HepG2 (cell line): ENCODE measurements at regions not wholly inside any gene's neighbourhood (a gene's known extent, or its start where the extent isn't known, plus 50 kb on each side); places are given as distances from the start of the nearest gene placed in this dataset.
A peak's percentile ranks its signal among the peaks of the same experiment; 100 is the strongest.

Source experiments
- ADNP ChIP-seq: sonication (generic); formaldehyde crosslinking; IDR thresholded peaks from 2 replicates; pipeline ENCODE4 v1.4.0; 2020; ENCODE audit warnings: missing genetic modification reagents
- ARNT2 ChIP-seq: sonication (generic); formaldehyde crosslinking; IDR thresholded peaks from 2 replicates; pipeline ENCODE4 v1.8.0; 2022; ENCODE audit warnings: mild to moderate bottlenecking, low read depth, missing genetic modification reagents, moderate library complexity
- CC2D1A ChIP-seq: sonication (generic); formaldehyde crosslinking; IDR thresholded peaks from 2 replicates; pipeline ENCODE4 v1.8.1; 2023; ENCODE audit warnings: mild to moderate bottlenecking, missing genetic modification reagents
- ETV6 ChIP-seq: sonication (generic); formaldehyde crosslinking; conservative IDR thresholded peaks from 2 replicates; pipeline ENCODE4 v1.4.0; 2020; ENCODE audit warnings: missing genetic modification reagents
- HIVEP1 ChIP-seq: sonication (generic); formaldehyde crosslinking; IDR thresholded peaks from 2 replicates; pipeline ENCODE4 v1.4.0; 2020; ENCODE audit warnings: mild to moderate bottlenecking, missing genetic modification reagents
- KDM2A ChIP-seq: sonication (generic); formaldehyde crosslinking; IDR thresholded peaks from 2 replicates; pipeline ENCODE4 v1.4.0; 2020; ENCODE audit warnings: low read depth, missing genetic modification reagents, borderline replicate concordance
- MBNL3 ChIP-seq: fragments of 250-450 bp; sonication (Bioruptor Pico); conservative IDR thresholded peaks from 2 replicates; pipeline ENCODE4 v1.8.0; 2022; ENCODE audit warnings: mild to moderate bottlenecking, inconsistent platforms
- MIER2 ChIP-seq: IDR thresholded peaks from 2 replicates; pipeline ENCODE4 v1.6.1; 2016; ENCODE audit warnings: missing biosample characterization, missing genetic modification reagents
- MIER3 ChIP-seq: IDR thresholded peaks from 2 replicates; pipeline ENCODE4 v1.6.1; 2016; ENCODE audit warnings: missing compliant biosample characterization, borderline replicate concordance
- MTA3 ChIP-seq: sonication (generic); formaldehyde crosslinking; IDR thresholded peaks from 2 replicates; pipeline ENCODE4 v1.4.0; 2020; ENCODE audit warnings: missing genetic modification reagents
- POLR2AphosphoS2 ChIP-seq: IDR thresholded peaks from 2 replicates; pipeline ENCODE4 v1.6.1; 2011; ENCODE audit warnings: low read depth, low read length, improper control_type of control experiment
- SAP130 ChIP-seq: IDR thresholded peaks from 2 replicates; pipeline ENCODE4 v1.6.1; 2016; ENCODE audit warnings: low read depth
- SKI ChIP-seq: fragments of 450-650 bp; IDR thresholded peaks from one replicate; pipeline ENCODE4 v1.6.1; 2018; ENCODE audit warnings: mild to moderate bottlenecking; ENCODE audit not compliant: partially characterized antibody
- ZBTB7A ChIP-seq: sonication (generic); formaldehyde crosslinking; IDR thresholded peaks from 2 replicates; pipeline ENCODE4 v1.8.0; 2022; ENCODE audit warnings: mild to moderate bottlenecking, missing genetic modification reagents
- ZNF20 ChIP-seq: sonication (generic); formaldehyde crosslinking; IDR thresholded peaks from 2 replicates; pipeline ENCODE4 v1.4.0; 2020; ENCODE audit warnings: mild to moderate bottlenecking, moderate library complexity, missing genetic modification reagents
- ZNF264 ChIP-seq: sonication (generic); formaldehyde crosslinking; IDR thresholded peaks from 2 replicates; pipeline ENCODE4 v1.4.0; 2020; ENCODE audit warnings: missing genetic modification reagents
- ZNF430 ChIP-seq: sonication (generic); formaldehyde crosslinking; IDR thresholded peaks from 2 replicates; pipeline ENCODE4 v1.9.0; 2021; ENCODE audit warnings: mild to moderate bottlenecking, missing genetic modification reagents
- ZNF558 ChIP-seq: sonication (generic); formaldehyde crosslinking; IDR thresholded peaks from 2 replicates; pipeline ENCODE4 v1.9.0; 2022; ENCODE audit warnings: mild to moderate bottlenecking, missing genetic modification reagents, borderline replicate concordance
- ZNF567 ChIP-seq: sonication (generic); formaldehyde crosslinking; IDR thresholded peaks from 2 replicates; pipeline ENCODE4 v1.8.1; 2023; ENCODE audit warnings: mild to moderate bottlenecking, missing genetic modification reagents, borderline replicate concordance
- ZNF709 ChIP-seq: sonication (generic); formaldehyde crosslinking; IDR thresholded peaks from 2 replicates; pipeline ENCODE4 v1.5.0; 2020; ENCODE audit warnings: mild to moderate bottlenecking, missing genetic modification reagents
- ZNF720 ChIP-seq: sonication (generic); formaldehyde crosslinking; IDR thresholded peaks from 2 replicates; pipeline ENCODE4 v1.4.0; 2020; ENCODE audit warnings: missing genetic modification reagents
- ZNF782 ChIP-seq: sonication (generic); formaldehyde crosslinking; IDR thresholded peaks from 2 replicates; pipeline ENCODE4 v1.4.0; 2020; ENCODE audit warnings: missing genetic modification reagents, mild to moderate bottlenecking, borderline replicate concordance
- TF ChIP-seq, protein P1 (sequence below): sonication (generic); formaldehyde crosslinking; IDR thresholded peaks from 2 replicates; pipeline ENCODE4 v1.4.0; 2020; ENCODE audit warnings: mild to moderate bottlenecking, missing genetic modification reagents
- TF ChIP-seq, protein P2 (sequence below): sonication (generic); formaldehyde crosslinking; IDR thresholded peaks from 2 replicates; pipeline ENCODE4 v1.5.0; 2020; ENCODE audit warnings: missing genetic modification reagents
- TF ChIP-seq, protein P3 (sequence below): sonication (generic); formaldehyde crosslinking; IDR thresholded peaks from 2 replicates; pipeline ENCODE4 v1.8.1; 2023; ENCODE audit warnings: mild to moderate bottlenecking, missing genetic modification reagents
- TF ChIP-seq, protein P4 (sequence below): fragments of 450-650 bp; IDR thresholded peaks from 2 replicates; pipeline ENCODE4 v1.6.1; 2017

DNA sequence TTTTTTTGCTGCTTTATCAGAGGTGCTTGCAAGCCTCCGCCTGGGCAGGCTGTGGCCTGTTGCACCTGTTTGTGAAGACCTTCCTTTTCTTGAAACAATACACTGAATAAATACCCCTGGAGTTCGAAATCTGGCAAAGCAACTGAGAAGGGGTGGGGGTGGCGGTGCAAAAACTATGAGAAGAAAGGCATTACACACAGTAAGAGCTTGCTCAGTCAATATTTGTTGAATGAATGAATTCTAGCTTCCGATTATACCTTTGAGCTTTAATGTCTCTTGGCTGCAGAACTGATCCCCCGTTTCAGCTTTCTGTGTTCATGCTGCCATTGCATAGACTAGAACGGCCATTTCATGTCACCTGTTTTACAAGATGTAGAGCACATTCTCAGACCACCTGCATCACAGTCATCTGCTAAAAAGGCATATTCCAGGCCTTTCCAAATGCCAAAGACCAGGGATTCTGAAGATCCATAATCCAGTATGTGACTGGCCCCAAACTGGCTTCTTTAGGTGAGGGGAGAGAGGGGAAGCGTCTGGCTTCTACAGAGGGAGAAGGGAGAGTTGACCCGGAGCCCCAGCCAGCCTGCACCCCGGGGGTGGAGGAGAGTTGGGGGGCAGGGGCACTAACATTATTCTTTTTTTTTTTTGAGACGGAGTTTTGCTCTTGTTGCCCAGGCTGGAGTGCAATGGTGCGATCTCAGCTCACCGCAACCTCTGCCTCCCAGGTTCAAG lies 111.5 kb downstream of the ETS2 start (continued):
- TF ChIP-seq CC2D1A (no peak), HIVEP1 (CRISPR knock-in tag) (no peak), SAP130 (peak; percentile 59), MIER3 (peak; percentile 62; the same call in 1 of the 2 replicates), ZNF567 (CRISPR knock-in tag) (no peak), MIER2 (CRISPR knock-in tag) (no peak), ARNT2 (CRISPR knock-in tag) (no peak), ZNF430 (CRISPR knock-in tag) (no peak), POLR2AphosphoS2 (no peak), ZBTB7A (CRISPR knock-in tag) (no peak), ZNF720 (CRISPR knock-in tag) (no peak), ZNF558 (CRISPR knock-in tag) (no peak), ZNF782 (CRISPR knock-in tag) (no peak), SKI (peak; percentile 49), ETV6 (CRISPR knock-in tag) (no peak), KDM2A (CRISPR knock-in tag) (no peak), MBNL3 (CRISPR knock-in tag) (no peak), ADNP (CRISPR knock-in tag) (no peak), MTA3 (CRISPR knock-in tag) (no peak), ZNF20 (no peak), ZNF264 (CRISPR knock-in tag) (no peak), ZNF709 (no peak)
- TF ChIP-seq, protein P1, sequence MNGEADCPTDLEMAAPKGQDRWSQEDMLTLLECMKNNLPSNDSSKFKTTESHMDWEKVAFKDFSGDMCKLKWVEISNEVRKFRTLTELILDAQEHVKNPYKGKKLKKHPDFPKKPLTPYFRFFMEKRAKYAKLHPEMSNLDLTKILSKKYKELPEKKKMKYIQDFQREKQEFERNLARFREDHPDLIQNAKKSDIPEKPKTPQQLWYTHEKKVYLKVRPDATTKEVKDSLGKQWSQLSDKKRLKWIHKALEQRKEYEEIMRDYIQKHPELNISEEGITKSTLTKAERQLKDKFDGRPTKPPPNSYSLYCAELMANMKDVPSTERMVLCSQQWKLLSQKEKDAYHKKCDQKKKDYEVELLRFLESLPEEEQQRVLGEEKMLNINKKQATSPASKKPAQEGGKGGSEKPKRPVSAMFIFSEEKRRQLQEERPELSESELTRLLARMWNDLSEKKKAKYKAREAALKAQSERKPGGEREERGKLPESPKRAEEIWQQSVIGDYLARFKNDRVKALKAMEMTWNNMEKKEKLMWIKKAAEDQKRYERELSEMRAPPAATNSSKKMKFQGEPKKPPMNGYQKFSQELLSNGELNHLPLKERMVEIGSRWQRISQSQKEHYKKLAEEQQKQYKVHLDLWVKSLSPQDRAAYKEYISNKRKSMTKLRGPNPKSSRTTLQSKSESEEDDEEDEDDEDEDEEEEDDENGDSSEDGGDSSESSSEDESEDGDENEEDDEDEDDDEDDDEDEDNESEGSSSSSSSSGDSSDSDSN (CRISPR knock-in tag), result no peak
- TF ChIP-seq, protein P2, sequence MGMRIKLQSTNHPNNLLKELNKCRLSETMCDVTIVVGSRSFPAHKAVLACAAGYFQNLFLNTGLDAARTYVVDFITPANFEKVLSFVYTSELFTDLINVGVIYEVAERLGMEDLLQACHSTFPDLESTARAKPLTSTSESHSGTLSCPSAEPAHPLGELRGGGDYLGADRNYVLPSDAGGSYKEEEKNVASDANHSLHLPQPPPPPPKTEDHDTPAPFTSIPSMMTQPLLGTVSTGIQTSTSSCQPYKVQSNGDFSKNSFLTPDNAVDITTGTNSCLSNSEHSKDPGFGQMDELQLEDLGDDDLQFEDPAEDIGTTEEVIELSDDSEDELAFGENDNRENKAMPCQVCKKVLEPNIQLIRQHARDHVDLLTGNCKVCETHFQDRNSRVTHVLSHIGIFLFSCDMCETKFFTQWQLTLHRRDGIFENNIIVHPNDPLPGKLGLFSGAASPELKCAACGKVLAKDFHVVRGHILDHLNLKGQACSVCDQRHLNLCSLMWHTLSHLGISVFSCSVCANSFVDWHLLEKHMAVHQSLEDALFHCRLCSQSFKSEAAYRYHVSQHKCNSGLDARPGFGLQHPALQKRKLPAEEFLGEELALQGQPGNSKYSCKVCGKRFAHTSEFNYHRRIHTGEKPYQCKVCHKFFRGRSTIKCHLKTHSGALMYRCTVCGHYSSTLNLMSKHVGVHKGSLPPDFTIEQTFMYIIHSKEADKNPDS (CRISPR knock-in tag), result no peak
- TF ChIP-seq, protein P3, sequence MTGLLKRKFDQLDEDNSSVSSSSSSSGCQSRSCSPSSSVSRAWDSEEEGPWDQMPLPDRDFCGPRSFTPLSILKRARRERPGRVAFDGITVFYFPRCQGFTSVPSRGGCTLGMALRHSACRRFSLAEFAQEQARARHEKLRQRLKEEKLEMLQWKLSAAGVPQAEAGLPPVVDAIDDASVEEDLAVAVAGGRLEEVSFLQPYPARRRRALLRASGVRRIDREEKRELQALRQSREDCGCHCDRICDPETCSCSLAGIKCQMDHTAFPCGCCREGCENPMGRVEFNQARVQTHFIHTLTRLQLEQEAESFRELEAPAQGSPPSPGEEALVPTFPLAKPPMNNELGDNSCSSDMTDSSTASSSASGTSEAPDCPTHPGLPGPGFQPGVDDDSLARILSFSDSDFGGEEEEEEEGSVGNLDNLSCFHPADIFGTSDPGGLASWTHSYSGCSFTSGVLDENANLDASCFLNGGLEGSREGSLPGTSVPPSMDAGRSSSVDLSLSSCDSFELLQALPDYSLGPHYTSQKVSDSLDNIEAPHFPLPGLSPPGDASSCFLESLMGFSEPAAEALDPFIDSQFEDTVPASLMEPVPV (CRISPR knock-in tag), result no peak
- TF ChIP-seq, protein P4, sequence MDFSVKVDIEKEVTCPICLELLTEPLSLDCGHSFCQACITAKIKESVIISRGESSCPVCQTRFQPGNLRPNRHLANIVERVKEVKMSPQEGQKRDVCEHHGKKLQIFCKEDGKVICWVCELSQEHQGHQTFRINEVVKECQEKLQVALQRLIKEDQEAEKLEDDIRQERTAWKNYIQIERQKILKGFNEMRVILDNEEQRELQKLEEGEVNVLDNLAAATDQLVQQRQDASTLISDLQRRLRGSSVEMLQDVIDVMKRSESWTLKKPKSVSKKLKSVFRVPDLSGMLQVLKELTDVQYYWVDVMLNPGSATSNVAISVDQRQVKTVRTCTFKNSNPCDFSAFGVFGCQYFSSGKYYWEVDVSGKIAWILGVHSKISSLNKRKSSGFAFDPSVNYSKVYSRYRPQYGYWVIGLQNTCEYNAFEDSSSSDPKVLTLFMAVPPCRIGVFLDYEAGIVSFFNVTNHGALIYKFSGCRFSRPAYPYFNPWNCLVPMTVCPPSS, result no peak
